ENCODE measurements at regions not wholly inside any gene's neighbourhood (a gene's known extent, or its start where the extent isn't known, plus 50 kb on each side); places are given as distances from the start of the nearest gene placed in this dataset.

GRCh38 chr3:17806876-17807275 lies 64.4 kb upstream of the TBC1D5 start:
- Histone ChIP-seq H3K18ac (ENCODE audit: extremely low read depth, low read length) (no peak overlapping the region), H2BK5ac (ENCODE audit: low read depth, low read length) (no peak overlapping the region), H3K4me3 (ENCODE audit: extremely low read depth in 1 of 4, insufficient read depth in 2 of 4, low read depth in 3 of 4, low read length in 4 of 4) (no peak overlapping the region), H3K56ac (replicated peaks; ENCODE audit: insufficient read length, low read depth, low read length) (no peak overlapping the region), H2BK120ac (replicated peaks; ENCODE audit: low read depth, low read length) (no peak overlapping the region), H2AK5ac (ENCODE audit: low read depth, low read length) (no peak overlapping the region), H3K79me1 (ENCODE audit: low read depth, low read length) (no peaks in the 10 kb centered on the region), H3K14ac (ENCODE audit: insufficient read length) (no peak overlapping the region), H3K4ac (replicated peaks; ENCODE audit: insufficient read length, low read depth, low read length) (no peak overlapping the region), H4K20me1 (replicated peaks in 1 of 2; ENCODE audit: control insufficient read depth in 1 of 2, insufficient read depth in 2 of 2, low read length in 2 of 2) (no peaks in the 10 kb centered on the region), H4K91ac (replicated peaks; ENCODE audit: insufficient read length, low read length) (no peak overlapping the region), H3K4me2 (ENCODE audit: insufficient read depth in 1 of 2, low read depth in 2 of 2, low read length in 2 of 2) (no peak overlapping the region), H3K27me3 (replicated peaks in 1 of 4; ENCODE audit: control insufficient read depth in 3 of 4, extremely low read depth in 1 of 4, insufficient read depth in 3 of 4, low read length in 3 of 4) (no peaks in the 10 kb centered on the region), H2AFZ (ENCODE audit: low read length) (no peak overlapping the region), H2BK15ac (ENCODE audit: low read length) (no peak overlapping the region), H3K23me2 (ENCODE audit: low read depth, low read length) (no peaks in the 10 kb centered on the region), H4K5ac (ENCODE audit: insufficient read length, low read depth, low read length) (no peak overlapping the region), H3K9ac (replicated peaks in 1 of 4; ENCODE audit: extremely low read depth in 1 of 4, low read depth in 3 of 4, low read length in 3 of 4) (no peak overlapping the region), H3K23ac (ENCODE audit: insufficient read length) (no peak overlapping the region), H3K27ac (ENCODE audit: low read depth, low read length) (no peak overlapping the region), H2BK12ac (ENCODE audit: low read depth, low read length) (no peak overlapping the region), H3K9me3 (ENCODE audit: insufficient read depth in 2 of 2, low read depth in 1 of 2, low read length in 1 of 2) (no peaks in the 10 kb centered on the region), H3K4me1 (replicated peaks in 1 of 4; ENCODE audit: control insufficient read depth in 3 of 4, insufficient read depth in 4 of 4, low read length in 3 of 4) (no peaks in the 10 kb centered on the region), H3K79me2 (ENCODE audit: control insufficient read depth in 1 of 2, insufficient read depth in 2 of 2, low read length in 2 of 2) (no peaks in the 10 kb centered on the region), H4K8ac (ENCODE audit: extremely low read depth, insufficient read depth, low read length) (no peak overlapping the region), H3K36me3 (ENCODE audit: control insufficient read depth in 2 of 4, insufficient read depth in 4 of 4, low read length in 3 of 4) (no peaks in the 10 kb centered on the region), H2BK20ac (ENCODE audit: low read length) (no peak overlapping the region)
- no peak for FAIRE-seq
- ChIA-PET CTCF (ENCODE audit: partially characterized antibody) (no interaction called here), POLR2A (ENCODE audit: partially characterized antibody) (no interaction called here)
- WGBS, 2 experiments (ENCODE audit: extremely low coverage in 1 of 2, insufficient coverage in 1 of 2, insufficient read length in 1 of 2, insufficient replicate concordance in 2 of 2, low coverage in 1 of 2, low lambda C conversion rate in 2 of 2, missing lambda C conversion rate in 1 of 2), result 87% methylated on average over 1 of the region's 1 CpG; no CpG with 5 or more reads in 1 of the 2 experiments
- no peak for DNase-seq (ENCODE audit: low read depth in 1 of 2, low spot score in 2 of 2)
- TF ChIP-seq USF2 (IDR thresholded peaks at IDR 0.05; ENCODE audit: low read length) (no peak), RBBP5 (IDR thresholded peaks at IDR 0.05; ENCODE audit: borderline replicate concordance, low read depth, low read length) (no peak), FOSL1 (IDR thresholded peaks at IDR 0.05; ENCODE audit: insufficient read depth, low read depth, low read length) (no peak), CBX5 (IDR thresholded peaks at IDR 0.05; ENCODE audit: low read depth, low read length) (no peak), EGR1 (IDR thresholded peaks at IDR 0.05; ENCODE audit: borderline replicate concordance, low read depth, low read length) (no peak), KDM5A (IDR thresholded peaks at IDR 0.05; ENCODE audit: low read length) (no peak), TAF1 (IDR thresholded peaks at IDR 0.05; ENCODE audit: low read depth, low read length) (no peak), RNF2 (IDR thresholded peaks at IDR 0.05; ENCODE audit: borderline replicate concordance, low read depth, low read length, missing control alignments, poor library complexity, severe bottlenecking) (no peak), ASH2L (IDR thresholded peaks at IDR 0.05; ENCODE audit: low read length) (no peak), NANOG (IDR thresholded peaks at IDR 0.05; ENCODE audit: insufficient read depth, low read depth, low read length, poor library complexity, severe bottlenecking) (no peak), ZNF274 (IDR thresholded peaks at IDR 0.05; ENCODE audit: borderline replicate concordance, extremely low read depth, low read length) (no peak), YY1 (IDR thresholded peaks at IDR 0.05; ENCODE audit: low read depth, low read length) (no peak)

Measured in H1 (cell line).